ENCODE measurements at regions not wholly inside any gene's neighbourhood (a gene's known extent, or its start where the extent isn't known, plus 50 kb on each side); places are given as distances from the start of the nearest gene placed in this dataset.

DNA sequence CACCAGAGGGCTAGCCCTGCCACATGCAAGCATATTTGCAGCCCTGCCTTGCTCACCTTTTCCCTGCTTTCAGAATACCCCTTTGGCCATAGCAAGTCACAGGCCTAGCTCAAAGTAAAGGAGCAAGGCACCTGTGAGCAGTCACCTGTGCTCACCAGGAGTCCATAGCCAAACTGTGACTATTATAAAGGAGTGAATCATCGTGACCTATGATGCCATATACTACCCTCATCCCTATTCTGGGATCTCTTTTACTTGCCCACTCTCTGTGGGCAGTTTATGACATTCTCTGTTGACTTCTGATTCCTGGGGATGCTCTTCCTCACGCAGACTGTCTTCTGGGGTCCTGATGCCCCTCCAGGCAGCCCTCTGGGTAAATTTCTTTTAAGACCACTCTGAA, 200.5 kb upstream of the NLRP1 start:
- DNase-seq (ENCODE audit: extremely low read depth, low read depth, low spot score), result no peak

DNA sequence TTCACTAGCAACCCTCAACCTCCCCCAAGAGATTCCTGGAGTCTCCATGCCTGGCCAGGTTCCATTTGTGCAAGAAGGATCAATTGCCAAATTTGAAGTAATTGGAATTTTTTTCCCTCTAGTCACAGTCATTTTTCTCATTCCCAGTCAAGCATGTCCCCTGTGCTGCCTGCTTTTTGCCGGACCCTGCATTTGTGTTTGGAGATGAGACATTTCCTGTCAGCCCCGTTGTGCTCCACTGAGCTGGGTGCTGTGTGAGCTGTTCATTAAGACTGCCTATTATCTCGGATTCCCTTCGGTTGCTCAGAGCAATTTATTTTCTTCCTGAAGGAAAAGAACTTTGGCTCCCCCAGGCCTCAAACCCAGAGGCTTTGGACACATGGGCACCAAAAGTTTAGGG, 201.0 kb upstream of the NLRP1 start:
- DNase-seq (ENCODE audit: extremely low read depth, low read depth, low spot score), result no peak

DNA sequence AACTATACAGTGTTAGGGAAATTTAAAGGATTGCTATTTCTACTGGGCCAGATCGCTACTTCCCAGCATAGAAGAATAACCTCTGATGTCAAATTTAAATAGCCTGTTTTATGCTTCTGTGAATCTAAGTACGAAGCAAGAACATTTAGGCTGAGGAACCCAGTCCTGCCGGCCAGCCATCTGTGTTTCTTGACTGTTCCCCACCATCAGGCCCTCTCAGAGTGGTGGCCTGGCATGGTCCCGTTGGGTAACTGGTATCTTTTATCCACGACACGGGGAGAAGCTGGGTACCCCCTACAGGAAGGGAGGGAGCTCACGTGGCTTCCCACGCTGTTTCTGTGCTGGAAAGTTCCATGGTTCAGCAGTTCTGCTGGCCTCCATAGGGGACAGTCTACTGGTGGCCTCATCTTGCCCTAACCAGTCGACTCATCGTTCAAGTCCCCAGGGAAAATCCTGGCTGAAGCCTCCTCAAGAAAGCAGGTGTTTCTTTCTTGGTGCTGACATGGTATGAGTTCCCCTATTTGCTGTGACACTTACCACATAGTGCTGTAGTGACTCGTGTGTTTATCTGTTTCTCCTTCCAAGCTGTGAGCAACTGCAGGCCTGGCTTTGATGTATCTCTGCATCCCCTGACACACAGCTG, 201.7 kb upstream of the NLRP1 start:
- no peak for DNase-seq (ENCODE audit: extremely low read depth, low read depth, low spot score)

DNA sequence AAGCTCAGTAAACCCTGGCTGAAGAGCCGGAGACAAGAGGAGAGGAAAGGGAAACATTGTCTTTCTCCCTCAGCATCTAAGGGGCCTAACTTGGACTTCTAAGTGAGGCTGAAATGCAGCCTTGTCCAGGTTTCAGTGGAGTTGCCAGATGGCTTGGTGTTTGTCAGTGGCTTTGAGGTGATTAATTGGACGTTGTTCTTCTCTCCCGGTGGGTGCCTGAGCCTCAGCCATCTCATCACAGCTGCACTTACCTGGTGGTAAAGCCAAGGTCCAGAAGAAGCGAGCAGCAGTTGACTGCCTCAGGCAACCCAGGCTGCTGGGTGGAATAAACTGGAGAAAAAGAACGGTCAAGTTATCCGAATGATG, 202.2 kb upstream of the NLRP1 start:
- no peak for DNase-seq (ENCODE audit: extremely low read depth, low read depth, low spot score)

DNA sequence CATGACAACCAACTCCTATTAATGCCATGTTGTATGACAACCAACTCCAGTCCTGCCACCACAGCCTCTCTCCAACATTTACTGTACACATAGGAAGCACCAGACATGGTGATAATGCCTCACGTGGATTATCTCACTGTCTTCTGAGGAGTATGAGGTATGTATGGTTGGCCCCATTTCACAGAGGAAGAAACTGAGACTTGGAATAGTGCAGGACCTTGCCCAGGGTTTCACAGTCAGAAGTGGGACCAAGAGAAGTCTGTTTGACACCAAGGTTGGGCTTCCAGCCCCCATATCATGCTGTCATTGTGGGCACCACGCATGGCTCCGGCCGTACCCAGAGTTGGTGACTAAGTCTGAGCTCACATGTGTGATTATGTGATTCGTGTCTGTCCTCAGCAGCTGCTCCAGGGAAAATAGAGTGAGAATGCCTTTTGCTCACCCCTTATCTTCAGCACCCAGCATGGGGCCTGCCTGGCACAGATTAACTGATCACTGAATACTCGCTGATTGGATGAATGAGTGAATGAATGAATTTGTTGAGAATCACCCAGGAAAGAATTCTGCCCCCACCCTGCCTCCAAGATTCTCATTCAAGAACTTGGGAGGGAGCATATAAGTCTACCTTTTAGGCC, 204.1 kb upstream of the NLRP1 start:
- DNase-seq (ENCODE audit: extremely low read depth, low read depth, low spot score), result no peak

DNA sequence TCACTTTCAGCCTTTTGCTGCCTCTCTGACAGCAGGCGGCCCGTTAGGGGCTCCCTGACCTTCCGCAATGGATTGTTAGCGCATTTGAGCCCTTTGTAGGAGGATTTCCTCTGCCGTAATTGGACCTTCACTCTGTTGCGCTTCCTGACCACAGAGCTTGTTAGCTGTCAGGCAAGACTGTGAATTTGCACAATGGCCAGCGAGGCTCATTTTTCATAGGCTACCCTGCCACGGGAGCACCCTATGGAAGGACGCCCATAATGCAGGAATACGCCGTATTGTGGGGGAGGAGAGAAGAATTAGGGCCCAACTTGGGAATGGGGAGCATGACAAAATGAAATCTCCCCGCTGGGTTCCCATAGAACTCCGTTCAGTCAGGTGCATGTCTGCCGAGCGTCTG, 205.2 kb upstream of the NLRP1 start:
- no peak for DNase-seq (ENCODE audit: extremely low read depth, low read depth, low spot score)

DNA sequence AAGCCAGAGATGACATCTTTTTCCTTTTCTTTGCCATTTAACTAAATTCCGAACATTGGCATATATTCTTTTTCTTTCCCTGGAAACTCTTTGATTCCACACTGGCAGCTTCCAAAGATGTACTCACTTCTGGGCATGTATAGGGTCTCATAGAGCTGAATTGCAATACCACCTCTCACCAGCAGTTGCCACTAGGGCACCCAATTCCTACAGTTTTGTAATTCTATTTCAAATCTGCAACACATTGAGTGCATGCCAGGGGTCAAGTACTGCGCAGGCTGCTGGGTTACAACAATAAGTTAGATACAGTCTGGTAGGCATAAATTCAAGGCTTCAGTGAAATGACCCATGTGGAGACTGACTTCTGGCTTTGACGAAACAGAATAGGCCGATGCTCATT, 208.8 kb upstream of the NLRP1 start:
- no peak for DNase-seq (ENCODE audit: extremely low read depth, low read depth, low spot score)

DNA sequence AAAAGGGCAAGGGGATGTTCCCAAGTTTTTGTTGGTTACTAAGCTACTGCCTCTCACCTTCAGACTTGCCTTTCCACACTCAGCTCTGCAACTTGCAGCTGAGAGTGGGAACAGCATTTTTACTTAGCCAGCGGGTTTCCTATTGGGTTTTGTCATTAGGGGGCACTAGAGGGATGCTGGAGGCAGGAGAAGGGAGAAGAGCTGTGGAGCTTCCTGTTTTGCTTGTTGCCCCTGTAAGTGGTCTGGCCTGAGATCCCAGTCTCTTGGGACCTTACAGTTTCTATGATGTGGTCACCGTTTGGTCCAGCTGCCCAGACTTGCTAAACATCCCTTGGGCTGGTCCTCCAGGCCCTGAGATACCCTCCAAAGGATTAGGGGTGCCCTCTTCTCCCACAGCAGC, 209.6 kb upstream of the NLRP1 start:
- DNase-seq (ENCODE audit: extremely low read depth, low read depth, low spot score), result no peak

DNA sequence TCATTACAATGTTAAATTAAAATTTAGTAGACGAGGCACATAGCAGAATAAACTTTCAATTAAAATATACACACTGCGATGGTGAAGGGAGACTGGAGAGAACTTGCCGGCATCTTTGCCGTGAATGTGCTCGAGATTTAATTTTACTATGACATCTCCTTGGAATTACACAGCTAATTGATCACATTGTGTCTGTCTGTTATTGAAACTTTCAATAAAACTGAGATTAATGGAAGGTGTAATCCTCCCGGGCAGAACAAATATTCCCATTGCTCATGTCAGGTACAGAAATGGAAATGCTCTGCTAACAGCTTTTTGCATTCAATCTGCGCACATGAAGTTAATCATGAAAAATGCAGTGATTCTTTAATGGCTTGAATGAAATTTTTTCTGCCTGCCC, 210.1 kb upstream of the NLRP1 start:
- no peak for DNase-seq (ENCODE audit: extremely low read depth, low read depth, low spot score)

DNA sequence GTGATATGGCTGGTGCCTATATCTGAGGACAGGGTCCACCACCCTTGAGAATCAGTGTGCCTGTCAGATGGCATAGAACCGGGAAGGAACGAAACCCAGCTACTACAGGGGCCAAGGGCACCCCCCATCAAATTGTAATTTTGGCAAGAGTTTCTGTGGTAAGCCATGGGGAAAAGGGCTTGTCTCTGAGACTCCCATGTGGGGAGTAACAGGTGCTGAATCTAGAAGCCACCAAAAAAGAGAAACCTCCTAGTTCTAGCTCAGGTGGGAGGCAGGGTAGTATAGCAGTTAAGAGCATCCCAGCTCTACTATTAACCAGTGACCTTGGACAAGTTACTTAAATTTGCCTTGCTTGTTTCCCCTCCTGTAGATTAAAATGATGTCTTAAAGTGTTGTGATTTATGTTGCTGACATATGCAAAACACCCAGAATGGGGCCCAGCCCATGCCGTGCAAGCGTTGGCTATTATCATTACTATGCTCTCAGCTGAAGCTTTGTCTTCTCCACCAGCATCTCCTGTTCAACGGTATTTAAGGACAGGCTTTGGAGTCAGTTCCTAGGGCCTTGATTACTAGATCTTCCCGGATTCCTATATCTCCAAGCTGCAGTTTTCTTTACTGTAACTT, 210.7 kb upstream of the NLRP1 start:
- no peak for DNase-seq (ENCODE audit: extremely low read depth, low read depth, low spot score)

DNA sequence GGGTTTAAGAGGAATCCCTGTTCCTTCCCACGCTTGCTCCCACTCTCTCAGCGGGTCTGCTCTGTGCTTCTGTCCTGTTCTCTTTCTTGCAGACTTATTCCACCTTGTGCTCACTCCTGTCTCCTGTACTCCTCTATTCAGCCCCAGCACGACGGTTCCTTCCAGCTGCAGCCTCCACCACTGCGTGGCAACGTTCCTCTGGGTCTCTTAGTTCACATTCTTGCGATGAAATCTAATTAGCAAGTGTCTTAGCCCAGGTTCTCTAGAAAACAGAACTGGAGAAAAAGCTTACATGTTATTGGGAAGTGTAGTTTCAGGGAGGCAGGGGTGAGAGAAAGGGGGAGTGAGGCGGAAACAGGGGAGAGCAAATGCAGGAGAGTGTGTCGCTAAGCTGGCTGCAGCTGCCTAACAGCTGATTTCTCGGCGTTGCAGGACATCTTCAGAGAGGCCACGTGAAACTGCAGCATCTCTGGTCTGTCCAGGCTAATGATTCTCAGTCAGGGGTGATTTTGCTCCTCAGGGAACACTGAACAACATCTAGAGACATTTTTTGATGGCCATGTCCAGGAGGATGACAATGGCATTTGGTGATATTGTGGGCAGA, 213.2 kb upstream of the NLRP1 start:
- no peak for DNase-seq (ENCODE audit: extremely low read depth, low read depth, low spot score)

DNA sequence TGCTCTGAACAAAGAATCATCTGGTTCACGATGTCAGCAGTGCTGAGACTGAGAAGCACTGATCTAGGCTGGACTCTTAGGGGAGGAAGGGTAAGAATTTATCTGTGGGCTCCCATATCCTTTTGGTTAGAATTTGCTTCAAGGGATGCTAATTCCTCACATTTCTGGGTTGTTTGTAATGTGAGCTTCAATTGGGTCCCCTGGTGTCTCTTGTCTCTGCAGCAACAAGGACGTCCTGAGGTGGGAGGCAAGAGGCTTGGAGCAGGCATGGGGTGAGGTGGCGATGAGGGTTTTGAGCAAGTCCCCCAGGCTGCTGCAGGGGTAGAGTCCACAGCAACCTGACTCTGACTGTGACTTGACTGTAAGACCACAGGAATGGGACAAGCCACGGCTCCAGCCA, 213.8 kb upstream of the NLRP1 start:
- no peak for DNase-seq (ENCODE audit: extremely low read depth, low read depth, low spot score)

DNA sequence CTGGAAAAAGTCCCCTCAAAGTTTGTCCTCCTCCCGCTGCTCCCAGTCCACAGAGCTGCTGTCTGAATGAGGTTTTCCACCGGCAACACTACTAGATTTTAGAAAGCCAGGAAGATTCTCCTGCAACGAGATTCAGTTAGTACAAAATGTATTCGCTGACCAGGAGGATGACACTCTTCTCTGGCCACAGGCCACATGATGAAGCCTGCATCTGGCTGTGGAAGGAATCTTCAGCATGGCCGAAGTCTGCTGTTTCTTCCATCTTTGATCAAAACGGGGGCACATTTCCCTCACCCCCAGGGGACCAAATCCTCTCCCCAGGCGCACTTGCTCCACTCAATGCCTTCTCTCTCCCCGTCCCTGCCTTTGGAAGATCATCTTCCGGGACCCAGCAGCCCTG, 215.8 kb upstream of the NLRP1 start:
- DNase-seq (ENCODE audit: extremely low read depth, low read depth, low spot score), result no peak

DNA sequence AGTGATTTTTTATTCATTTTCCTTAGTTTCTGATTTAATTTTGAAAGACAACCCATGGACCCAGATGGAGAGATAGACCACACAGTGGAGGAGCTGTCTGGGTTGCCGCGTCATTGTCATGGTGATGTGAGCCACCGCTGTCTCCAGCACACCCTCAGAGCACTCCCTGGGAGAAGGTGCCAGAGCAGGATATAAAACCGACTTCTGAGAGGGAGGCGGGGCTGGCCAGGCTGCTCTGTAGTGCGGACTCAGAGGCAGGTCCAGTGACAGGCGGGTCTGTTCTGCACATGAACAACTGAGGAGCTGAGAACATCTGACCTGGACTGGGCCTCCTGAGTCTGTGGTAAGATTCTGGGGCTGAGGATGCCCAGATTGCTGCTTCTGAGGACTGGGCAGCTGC, 216.3 kb upstream of the NLRP1 start:
- DNase-seq (ENCODE audit: extremely low read depth, low read depth, low spot score), result no peak

DNA sequence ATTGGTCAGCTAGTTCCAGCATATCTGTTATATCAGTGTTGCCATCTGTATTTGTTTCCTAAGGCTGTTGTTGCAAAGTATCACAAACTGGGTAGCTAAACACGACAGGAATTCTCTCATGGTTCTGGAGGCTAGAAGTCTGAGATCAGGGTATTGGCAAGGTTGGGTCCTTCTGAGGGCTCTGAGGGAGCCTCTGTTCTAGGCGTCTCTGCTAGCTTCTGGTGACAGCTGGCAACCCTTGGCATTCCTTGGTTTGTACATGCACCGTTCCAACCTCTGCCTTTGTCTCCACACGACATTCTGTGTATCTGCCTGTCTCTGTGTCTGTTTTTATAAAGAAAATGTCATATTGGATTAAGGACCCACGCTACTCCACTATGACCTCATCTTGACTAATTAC, 219.9 kb upstream of the NLRP1 start:
- DNase-seq (ENCODE audit: extremely low read depth, low read depth, low spot score), result no peak

DNA sequence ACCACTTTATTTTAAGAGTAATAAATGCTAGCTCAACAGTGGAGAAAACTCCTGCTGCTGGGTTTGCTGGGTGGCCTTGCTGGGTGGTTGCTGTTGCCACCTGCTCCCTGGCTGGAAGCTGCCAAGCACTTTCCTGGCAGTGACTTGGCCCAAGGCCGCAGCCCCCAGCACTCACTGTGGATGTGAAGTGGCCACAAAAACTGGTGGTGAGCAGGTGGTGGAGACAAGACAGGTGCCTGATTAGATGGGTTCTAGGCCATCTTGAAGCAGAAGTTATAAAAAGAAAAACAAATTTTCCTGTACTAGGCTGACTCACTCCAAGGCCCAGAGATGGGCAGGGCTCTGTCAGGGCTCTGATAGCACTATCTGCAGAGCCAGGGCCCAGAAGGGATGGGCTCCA, 224.7 kb upstream of the NLRP1 start:
- DNase-seq (ENCODE audit: extremely low read depth, low read depth, low spot score), result no peak

DNA sequence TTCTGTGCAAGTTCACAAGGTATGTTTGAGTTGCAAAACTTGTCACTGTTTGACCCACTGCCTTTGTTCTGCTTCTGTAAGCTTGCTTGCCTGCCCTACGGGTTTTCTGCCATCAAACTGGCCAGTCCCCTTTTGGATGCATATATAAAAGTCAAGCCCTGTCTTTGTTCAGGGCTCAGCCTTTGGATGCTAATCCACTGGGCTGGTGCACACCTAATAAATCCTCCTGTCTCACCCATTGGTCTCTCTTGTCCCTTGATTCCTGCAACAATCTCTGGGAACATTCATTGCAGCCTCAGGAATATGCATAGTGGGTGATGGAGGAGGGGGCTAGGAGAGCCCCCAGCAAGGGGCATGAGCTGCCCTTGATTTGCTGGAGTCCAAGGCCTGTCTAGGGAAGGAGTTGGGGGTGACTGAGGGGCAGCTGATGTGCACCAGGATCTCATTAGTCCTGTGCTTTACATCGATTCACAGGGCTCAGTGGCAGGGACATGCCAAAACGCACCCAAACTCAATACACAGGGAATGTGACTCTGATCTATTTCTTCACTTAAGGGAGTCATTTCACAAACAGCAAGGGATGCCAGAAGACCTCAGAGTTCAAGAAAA, 225.4 kb upstream of the NLRP1 start:
- DNase-seq (ENCODE audit: extremely low read depth, low read depth, low spot score), result no peak

DNA sequence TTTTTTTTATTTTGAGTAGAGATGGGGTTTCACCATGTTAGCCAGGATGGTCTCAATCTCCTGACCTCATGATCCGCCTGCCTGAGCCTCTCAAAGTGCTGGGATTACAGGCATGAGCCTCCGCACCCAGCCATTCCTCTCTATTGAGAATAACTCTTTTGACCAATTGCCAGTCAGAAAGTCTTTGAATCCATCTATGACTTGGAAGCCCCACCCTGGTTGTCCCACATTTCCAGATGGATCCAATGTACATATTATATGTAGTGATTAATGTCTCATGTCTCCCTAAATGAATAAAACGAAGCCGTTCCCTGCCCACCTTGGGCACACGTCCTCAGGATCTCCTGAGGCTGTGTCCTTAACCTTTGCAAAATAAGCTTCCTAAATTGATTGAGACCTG, 228.3 kb upstream of the NLRP1 start:
- DNase-seq (ENCODE audit: extremely low read depth, low read depth, low spot score), result no peak

DNA sequence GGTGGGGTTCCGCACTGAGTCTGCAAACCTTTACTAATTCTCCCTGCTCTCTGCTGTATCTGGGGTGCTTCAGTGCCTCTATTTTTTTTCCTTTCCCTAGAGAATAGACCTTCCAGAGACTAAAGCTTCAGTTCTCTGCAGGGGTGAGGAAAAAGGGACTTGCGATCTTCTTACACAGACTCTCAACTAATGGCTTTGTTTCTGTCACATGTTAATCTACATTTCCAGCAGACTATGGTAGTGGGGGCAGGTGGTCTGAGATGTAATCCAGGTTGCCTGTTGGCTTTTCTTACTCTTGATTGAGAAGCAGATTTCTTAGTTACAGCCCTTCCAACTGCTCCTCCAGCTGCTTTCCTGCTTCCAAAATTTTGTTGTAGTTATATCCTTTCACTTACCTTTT, 229.0 kb upstream of the NLRP1 start:
- DNase-seq (ENCODE audit: extremely low read depth, low read depth, low spot score), result no peak

DNA sequence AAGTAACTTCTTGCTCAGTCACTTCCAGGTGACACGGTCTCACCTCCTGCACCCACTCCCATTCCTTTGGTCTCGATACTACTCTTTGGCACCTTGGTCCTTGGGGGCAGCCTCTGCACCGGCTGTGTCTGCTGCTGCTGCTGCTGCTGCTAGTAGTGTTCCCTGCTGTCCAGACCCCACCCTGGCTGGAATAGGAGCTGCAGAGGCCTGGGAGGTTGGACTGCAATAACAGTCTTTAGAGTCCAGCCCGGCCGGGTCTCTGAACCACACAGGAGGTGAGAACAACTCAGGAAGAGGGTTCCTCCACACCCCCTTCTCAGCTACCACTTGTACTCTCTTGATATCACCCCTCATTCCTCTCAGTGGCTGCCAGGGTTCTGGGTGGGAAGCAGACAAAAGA, 231.1 kb upstream of the NLRP1 start:
- DNase-seq (ENCODE audit: extremely low read depth, low read depth, low spot score), result no peak

DNA sequence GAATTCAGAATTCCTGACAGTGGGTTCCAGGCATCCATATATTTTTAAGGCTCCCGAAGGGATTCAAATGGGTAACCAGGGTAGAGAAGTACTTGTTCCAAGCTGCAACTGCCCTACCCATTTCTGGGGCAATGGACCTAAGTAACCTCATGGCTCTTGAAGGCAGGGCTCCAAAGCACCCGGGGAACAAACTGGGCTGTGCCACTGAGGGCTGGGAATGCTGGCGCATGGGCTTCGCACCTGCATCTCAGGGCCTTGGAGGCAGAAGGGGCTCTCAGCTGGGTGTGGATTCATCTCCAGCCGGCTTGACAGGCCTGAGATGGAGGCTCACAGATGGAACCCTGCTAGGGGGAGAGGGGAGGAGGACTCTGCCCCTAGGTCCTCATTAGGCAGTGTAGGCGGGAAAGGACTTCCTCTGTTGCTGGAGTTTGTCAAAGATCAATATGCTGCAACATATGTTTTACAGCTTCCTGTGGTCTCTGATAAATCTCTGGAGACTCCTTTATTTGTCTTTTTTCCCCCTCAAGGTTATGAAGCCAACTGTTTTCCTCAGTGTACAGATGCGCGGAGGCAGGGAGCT, 232.3 kb upstream of the NLRP1 start:
- no peak for DNase-seq (ENCODE audit: extremely low read depth, low read depth, low spot score)

All from glomerular endothelial cell (primary cell).